Embryonic facial prominence (tissue), 1 donor: ENCODE measurements at regions not wholly inside any gene's neighbourhood (a gene's known extent, or its start where the extent isn't known, plus 50 kb on each side); places are given as distances from the start of the nearest gene placed in this dataset.

ENCODE experiments used
- DNase-seq: peaks from one replicate; pipeline ENCODE4 v3.0.0-alpha.2; 2016; ENCODE audit errors: extremely low spot score

GRCh38 chr5:173689737-173690360 lies 73.4 kb upstream of the BOD1 start:
- no peak for DNase-seq

DNA sequence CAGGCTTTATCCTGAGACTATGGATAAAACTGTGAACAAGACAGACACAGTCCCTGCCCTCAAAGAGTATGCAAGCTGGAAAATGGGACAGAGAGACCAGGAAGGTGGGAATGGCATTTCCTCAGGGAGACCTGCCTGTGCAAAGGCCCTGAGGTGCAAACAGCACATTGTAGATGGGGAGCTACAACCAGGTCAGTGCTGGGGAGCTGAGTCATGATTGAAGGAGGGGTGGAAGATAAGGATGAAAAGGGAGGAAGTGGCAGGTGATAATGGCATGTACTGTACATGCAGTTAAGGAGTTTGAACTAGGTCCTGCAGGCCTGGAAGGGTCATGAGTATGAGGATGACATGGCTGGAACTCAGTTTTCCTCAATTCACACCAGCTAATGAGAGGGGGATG lies 75.5 kb upstream of the BOD1 start:
- DNase-seq, result no peak

DNA sequence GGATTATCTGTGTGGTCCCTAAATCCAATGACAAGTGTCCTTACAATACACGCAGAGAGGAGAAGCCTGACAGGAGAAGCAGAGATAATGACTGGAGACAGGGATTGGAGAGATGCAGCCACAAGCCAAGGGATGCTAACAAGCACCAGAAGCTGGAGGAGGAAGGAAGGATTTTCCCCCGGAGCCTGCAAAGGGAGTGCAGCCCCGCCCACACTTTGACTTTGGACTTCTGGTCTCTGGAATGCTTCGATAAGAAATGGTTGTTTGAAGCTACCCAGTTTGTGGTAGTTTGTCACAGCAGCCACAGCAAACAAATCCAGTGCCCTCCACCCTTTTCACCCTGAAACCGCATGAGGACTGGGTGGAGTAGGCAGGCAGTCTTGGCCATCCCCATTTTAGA lies 77.2 kb upstream of the BOD1 start:
- no peak for DNase-seq

DNA sequence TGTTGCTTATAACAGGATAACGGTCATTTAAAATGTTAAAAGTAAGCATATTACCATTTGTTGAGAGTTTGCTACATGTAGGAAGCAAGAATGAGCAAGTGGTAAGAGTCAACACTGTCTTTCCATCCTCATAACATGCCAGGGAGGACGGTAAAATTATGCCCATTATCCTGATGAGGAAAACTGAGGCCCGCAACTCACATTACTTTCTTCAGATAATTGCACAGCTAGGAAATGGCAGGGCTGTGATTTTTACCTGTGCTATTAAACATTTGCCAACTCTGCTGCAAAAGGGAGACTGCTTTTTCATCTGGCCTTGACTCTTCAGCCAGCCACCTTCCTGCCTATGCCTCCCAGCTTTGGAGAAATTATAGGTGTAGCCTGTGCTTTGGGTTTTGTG lies 79.8 kb upstream of the BOD1 start:
- DNase-seq, result no peak

GRCh38 chr5:173697931-173698579 lies 81.6 kb upstream of the BOD1 start:
- no peak for DNase-seq

GRCh38 chr5:173699966-173700365 lies 83.5 kb upstream of the BOD1 start:
- DNase-seq, result no peak

- no peak for DNase-seq
Observed at GRCh38 chr5:173703466-173703865, 87.0 kb upstream of the BOD1 start.

- DNase-seq, result no peak
Observed at GRCh38 chr5:173704615-173705511, 88.4 kb upstream of the BOD1 start.

DNA sequence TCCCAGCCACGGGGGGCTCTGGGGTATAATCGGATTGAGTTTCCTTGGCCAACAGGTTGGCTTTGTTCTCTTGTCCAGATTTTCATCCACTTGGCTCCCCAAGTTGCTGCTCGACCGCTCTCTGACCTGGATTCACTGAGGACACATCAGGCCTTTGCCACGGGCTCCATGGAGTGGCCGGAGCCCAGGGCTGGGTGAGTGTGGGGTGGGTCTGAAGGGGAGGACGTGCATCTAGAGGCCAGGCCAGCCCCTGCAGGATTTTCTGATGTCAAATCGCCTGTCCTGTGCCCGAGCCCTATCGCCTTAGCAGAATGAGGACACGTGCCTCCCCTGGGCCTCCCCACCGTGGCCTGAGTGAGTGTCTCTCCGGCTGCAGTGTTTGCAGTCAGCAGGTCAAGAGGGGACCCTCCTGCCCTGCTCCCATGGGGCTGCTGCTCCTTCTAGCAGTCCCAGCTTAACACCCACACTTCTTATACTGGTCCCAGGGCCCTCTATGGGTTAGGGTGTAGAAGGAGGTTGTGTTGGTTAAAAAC lies 89.1 kb upstream of the BOD1 start:
- DNase-seq, result no peak

GRCh38 chr5:173706700-173707099 lies 90.2 kb upstream of the BOD1 start:
- no peak for DNase-seq

GRCh38 chr5:173707392-173707791 lies 90.9 kb upstream of the BOD1 start:
- no peak for DNase-seq

GRCh38 chr5:173709145-173709544 lies 92.7 kb upstream of the BOD1 start:
- no peak for DNase-seq

GRCh38 chr5:173709761-173710160 lies 93.3 kb upstream of the BOD1 start:
- no peak for DNase-seq

- no peak for DNase-seq
Observed at GRCh38 chr5:173710528-173710927, 94.1 kb upstream of the BOD1 start.

GRCh38 chr5:173711466-173711865 lies 95.0 kb upstream of the BOD1 start:
- no peak for DNase-seq

DNA sequence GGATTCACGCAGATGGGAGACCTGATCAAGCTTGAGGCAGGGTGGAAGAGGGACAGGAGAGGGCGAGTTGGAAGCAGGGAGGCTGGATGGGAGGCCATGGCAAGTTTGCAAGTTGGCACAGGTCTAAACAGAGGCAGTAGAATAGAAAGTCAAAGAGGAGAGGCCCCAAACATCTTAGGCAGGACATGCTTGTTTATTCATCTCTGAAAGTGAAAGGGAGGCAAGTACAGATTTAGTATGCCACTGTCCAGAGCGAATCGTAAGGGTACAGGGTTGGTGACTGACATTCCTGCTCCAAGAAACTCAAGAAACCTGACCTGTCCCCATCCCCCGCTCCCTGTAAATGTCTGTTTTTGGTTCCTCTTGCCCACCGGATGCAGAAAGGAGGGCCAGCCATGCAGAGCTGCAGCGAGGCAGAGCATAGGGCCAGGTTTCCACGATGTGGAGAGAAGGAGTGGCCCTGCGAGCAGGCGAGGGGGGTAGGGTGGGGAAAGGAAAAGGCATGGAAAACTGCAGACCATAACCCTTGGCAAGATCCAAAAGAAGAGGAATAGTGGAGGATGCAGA lies 96.2 kb upstream of the BOD1 start:
- DNase-seq, result no peak

DNA sequence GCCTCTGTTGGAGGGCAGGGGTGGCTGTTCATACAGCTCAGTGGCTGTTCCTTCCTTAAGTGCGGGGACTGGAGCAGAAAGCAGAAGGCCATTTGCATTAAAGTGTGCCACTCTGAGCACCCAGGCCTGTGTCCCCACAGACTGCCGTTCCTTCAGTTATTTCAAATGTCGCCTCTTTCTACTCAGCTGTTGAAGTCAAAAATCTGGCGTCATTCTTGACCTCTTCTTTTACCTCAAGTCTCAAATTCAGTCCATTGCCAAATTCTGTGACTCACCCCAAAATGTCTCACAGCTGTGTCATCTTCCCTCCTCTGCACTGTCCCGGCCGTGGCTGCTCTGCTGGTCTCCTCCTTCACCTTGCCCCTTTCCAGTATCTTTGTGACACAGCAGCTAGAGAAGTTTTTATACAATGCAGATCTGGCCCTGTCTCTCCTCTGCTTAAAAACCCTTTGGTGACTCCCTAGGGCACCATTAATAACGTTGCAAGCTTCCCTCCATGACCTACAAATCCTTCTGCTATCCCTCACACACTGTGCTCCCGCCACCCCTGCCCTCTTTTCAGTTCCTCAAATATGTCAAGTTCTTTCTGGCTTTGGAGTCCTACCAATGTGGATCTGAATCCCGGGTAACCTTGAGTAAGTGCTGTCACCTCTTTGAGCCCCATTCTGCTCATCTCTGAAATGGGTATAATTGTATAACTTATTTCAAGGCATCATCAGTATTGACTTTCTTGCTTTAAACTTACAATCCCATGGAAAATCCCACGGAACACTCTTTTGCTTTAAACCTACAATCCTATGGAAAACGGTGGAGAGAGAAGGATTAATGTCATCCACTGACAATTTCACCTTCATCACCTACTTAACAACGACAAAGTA lies 98.3 kb upstream of the BOD1 start:
- no peak for DNase-seq

DNA sequence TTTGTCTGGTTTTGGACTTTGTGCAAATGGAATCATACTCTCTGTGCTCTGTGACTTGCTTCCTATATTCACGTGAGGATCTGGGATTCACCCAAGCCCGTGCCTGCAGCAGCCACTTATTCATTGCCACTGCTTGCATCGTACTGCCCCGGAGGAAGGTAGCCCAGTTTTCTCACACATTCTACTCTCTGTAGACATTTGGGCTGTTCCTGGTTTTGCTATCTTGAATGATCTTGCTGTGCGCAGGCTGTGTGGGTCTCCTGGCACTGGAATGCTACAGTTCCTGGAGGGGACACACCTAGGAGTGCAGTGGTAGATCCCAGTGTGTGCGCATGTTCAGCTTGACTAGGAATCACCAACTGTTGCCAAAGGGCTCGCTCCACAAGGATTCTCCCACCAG lies 99.2 kb upstream of the BOD1 start:
- no peak for DNase-seq

GRCh38 chr5:173716058-173716682 lies 99.7 kb upstream of the BOD1 start:
- DNase-seq, result no peak

- no peak for DNase-seq
Observed at GRCh38 chr5:173717959-173718358, 101.5 kb upstream of the BOD1 start.

DNA sequence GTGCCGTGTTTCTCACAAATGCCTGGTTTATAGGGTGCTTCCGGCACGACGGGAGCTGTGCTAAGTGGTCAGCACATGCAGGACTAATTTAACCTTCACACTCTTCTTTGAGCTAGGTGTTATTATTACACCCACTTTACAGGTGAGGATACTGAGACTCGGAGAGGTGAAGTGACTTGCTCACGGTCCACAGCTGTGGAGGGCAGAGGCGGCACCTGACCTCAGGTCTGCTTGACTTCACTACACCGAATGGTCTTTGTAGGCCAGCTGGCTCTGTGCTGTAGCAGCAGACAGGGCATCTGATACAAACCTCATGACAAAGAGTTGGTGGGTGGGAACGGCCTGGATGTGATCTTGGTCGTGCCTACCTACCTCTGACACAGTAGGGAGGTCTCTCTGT lies 102.0 kb upstream of the BOD1 start:
- DNase-seq, result no peak
